Keratinocyte (primary cell): ENCODE measurements at regions not wholly inside any gene's neighbourhood (a gene's known extent, or its start where the extent isn't known, plus 50 kb on each side); places are given as distances from the start of the nearest gene placed in this dataset.

Source experiments
- DNase-seq: peaks from one replicate; pipeline ENCODE4 v3.0.0-alpha.2; 2011; ENCODE audit warnings: low read depth, missing footprints, low spot score
- FAIRE-seq: peaks from 2 replicates; lab custom pipeline; 2011; peaks lifted over from hg19 to GRCh38; lab: Jason Lieb, UNC
- H2AFZ ChIP-seq: 2 replicates; pipeline ENCODE4 v1.6.0; 2012; ENCODE audit warnings: low read length, control low read depth, inconsistent platforms; ENCODE audit not compliant: control insufficient read depth
- H3K27ac ChIP-seq: 2 replicates; pipeline ENCODE4 v1.5.1; 2011; ENCODE audit warnings: low read length; ENCODE audit not compliant: control insufficient read depth, insufficient read depth
- H3K27me3 ChIP-seq: 3 replicates; pipeline ENCODE4 v1.6.0; 2011; ENCODE audit warnings: low read length; ENCODE audit not compliant: control insufficient read depth, insufficient read depth; ENCODE audit errors: extremely low read depth
- H3K36me3 ChIP-seq, 2 experiments: 2 replicates in 1 of 2; 3 replicates in 1 of 2; pipeline ENCODE4 v1.5.1; 2011; ENCODE audit warnings: low read length in 2 of 2, mild to moderate bottlenecking in 1 of 2; ENCODE audit not compliant: control insufficient read depth in 2 of 2, insufficient read depth in 2 of 2; ENCODE audit errors: extremely low read depth in 1 of 2
- H3K4me1 ChIP-seq: 3 replicates; pipeline ENCODE4 v1.5.1; 2011; ENCODE audit warnings: low read length; ENCODE audit not compliant: control insufficient read depth, insufficient read depth; ENCODE audit errors: extremely low read depth
- H3K4me2 ChIP-seq: 3 replicates; pipeline ENCODE4 v1.6.0; 2011; ENCODE audit warnings: low read depth, low read length; ENCODE audit not compliant: control insufficient read depth, insufficient read depth; ENCODE audit errors: extremely low read depth
- H3K4me3 ChIP-seq, 3 experiments: fragments of 200-600 bp in 1 of 3; sonication (generic) in 1 of 3; 2 replicates in 2 of 3; 3 replicates in 1 of 3; pipeline ENCODE4 v1.5.1; 2011 to 2016; ENCODE audit warnings: low read length in 3 of 3, mild to moderate bottlenecking in 3 of 3, control low read depth in 2 of 3, inconsistent platforms in 1 of 3, low read depth in 1 of 3, mixed read lengths in 1 of 3, mixed run types in 1 of 3, moderate library complexity in 1 of 3; ENCODE audit not compliant: control insufficient read depth in 2 of 3, insufficient read depth in 2 of 3; ENCODE audit errors: extremely low read depth in 1 of 3
- H3K79me2 ChIP-seq: 2 replicates; pipeline ENCODE4 v1.6.0; 2012; ENCODE audit warnings: low read length; ENCODE audit not compliant: control insufficient read depth, insufficient read depth
- H3K9ac ChIP-seq: 3 replicates; pipeline ENCODE4 v1.6.0; 2011; ENCODE audit warnings: low read length; ENCODE audit not compliant: control insufficient read depth, insufficient read depth; ENCODE audit errors: extremely low read depth
- H3K9me1 ChIP-seq: 3 replicates; pipeline ENCODE4 v1.6.0; 2011; ENCODE audit warnings: low read length; ENCODE audit not compliant: control insufficient read depth, insufficient read depth; ENCODE audit errors: extremely low read depth
- H3K9me3 ChIP-seq: 2 replicates; pipeline ENCODE4 v1.5.1; 2012; ENCODE audit warnings: low read depth, low read length; ENCODE audit not compliant: control insufficient read depth
- H4K20me1 ChIP-seq: 3 replicates; pipeline ENCODE4 v1.6.0; 2011; ENCODE audit warnings: low read length; ENCODE audit not compliant: control insufficient read depth, insufficient read depth; ENCODE audit errors: extremely low read depth
- CTCF ChIP-seq, 3 experiments: IDR thresholded peaks in 1 of 3; conservative IDR thresholded peaks in 1 of 3; optimal IDR thresholded peaks in 1 of 3; 2 replicates in 2 of 3; 3 replicates in 1 of 3; pipeline versions ENCODE3 to v1.5.1; 2011; ENCODE audit warnings: low read length in 3 of 3, mild to moderate bottlenecking in 3 of 3, moderate library complexity in 2 of 3, control low read depth in 1 of 3, inconsistent platforms in 1 of 3; ENCODE audit not compliant: insufficient read depth in 2 of 3; ENCODE audit errors: extremely low read depth in 1 of 3
- EZH2 ChIP-seq: IDR thresholded peaks from one replicate; pipeline ENCODE4 v1.6.1; 2012; ENCODE audit warnings: inconsistent platforms, mild to moderate bottlenecking, low read length, moderate library complexity
- dilution Hi-C: fragments of 300-500 bp; cut with MboI; formaldehyde crosslinking; loops from one replicate; pipeline ENCODE4 v1.7.0; 2020; ENCODE audit warnings: low sequenced_read_pairs; ENCODE audit not compliant: extremely low pct_ligation_motif_present

- Histone ChIP-seq H3K4me2 (no peak overlapping the region), H4K20me1 (no peaks in the 10 kb centered on the region), H3K4me1 (no peaks in the 10 kb centered on the region), H3K79me2 (no peaks in the 10 kb centered on the region), H3K27ac (no peak overlapping the region), H3K27me3 (no peaks in the 10 kb centered on the region), H3K9ac (no peak overlapping the region), H3K9me3 (peaks cover 2% of the 10 kb centered on the region), H3K4me3 (no peak overlapping the region), H3K36me3 (no peaks in the 10 kb centered on the region), H3K9me1 (no peaks in the 10 kb centered on the region), H2AFZ (no peak overlapping the region)
- dilution Hi-C loops = no loop called here
- no peak for TF ChIP-seq EZH2
- TF ChIP-seq CTCF (optimal IDR thresholded peaks at IDR 0.05 in 1 of 3, IDR thresholded peaks at IDR 0.05 in 1 of 3, conservative IDR thresholded peaks at IDR 0.05 in 1 of 3; ENCODE audit: extremely low read depth in 1 of 3, insufficient read depth in 2 of 3, low read length in 3 of 3) = no peak
- FAIRE-seq = no peak
- DNase-seq = no peak
These were observed 157.0 kb upstream of the OLIG3 start for GRCh38 chr6:137651178-137651577.

GRCh38 chr6:137651591-137652335, 157.6 kb upstream of the OLIG3 start:
- Histone ChIP-seq H3K4me2 (no peak overlapping the region), H3K9me1 (no peaks in the 10 kb centered on the region), H3K9me3 (peaks cover 2% of the 10 kb centered on the region), H3K4me1 (no peaks in the 10 kb centered on the region), H3K4me3 (no peak overlapping the region), H3K9ac (no peak overlapping the region), H3K27me3 (no peaks in the 10 kb centered on the region), H4K20me1 (no peaks in the 10 kb centered on the region), H3K79me2 (no peaks in the 10 kb centered on the region), H3K27ac (no peak overlapping the region), H3K36me3 (no peaks in the 10 kb centered on the region), H2AFZ (no peak overlapping the region)
- dilution Hi-C loops = no loop called here
- DNase-seq (no peak), FAIRE-seq (no peak)
- TF ChIP-seq CTCF (optimal IDR thresholded peaks at IDR 0.05 in 1 of 3, IDR thresholded peaks at IDR 0.05 in 1 of 3, conservative IDR thresholded peaks at IDR 0.05 in 1 of 3; ENCODE audit: extremely low read depth in 1 of 3, insufficient read depth in 2 of 3, low read length in 3 of 3) = no peak
- TF ChIP-seq EZH2 = no peak
